Hepatic stellate cell (primary cell): ENCODE measurements at regions not wholly inside any gene's neighbourhood (a gene's known extent, or its start where the extent isn't known, plus 50 kb on each side); places are given as distances from the start of the nearest gene placed in this dataset.

Experiments used
- DNase-seq: peaks from one replicate; pipeline ENCODE4 v3.0.0; 2011; ENCODE audit warnings: low spot score

DNA sequence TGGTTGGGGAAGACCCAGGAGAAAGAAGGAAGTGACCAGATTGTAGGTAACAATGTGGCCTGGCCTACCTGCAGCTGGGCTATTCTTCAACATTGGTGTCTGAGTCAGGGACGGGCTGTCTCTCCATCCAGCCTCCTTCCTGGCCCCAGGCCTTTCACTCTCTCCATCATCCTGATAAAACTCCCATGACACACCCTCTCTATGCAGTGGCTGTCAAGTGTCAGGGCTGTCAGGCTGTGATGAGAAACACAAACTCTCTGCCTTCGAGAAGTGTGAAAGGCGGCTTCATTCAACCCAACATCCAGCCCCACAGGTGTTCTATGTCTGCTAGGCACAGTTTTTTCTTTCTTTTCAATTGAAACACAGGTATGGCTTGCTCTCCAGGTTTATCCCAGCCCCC, 153.3 kb upstream of the VSTM2B start:
- DNase-seq = no peak

DNA sequence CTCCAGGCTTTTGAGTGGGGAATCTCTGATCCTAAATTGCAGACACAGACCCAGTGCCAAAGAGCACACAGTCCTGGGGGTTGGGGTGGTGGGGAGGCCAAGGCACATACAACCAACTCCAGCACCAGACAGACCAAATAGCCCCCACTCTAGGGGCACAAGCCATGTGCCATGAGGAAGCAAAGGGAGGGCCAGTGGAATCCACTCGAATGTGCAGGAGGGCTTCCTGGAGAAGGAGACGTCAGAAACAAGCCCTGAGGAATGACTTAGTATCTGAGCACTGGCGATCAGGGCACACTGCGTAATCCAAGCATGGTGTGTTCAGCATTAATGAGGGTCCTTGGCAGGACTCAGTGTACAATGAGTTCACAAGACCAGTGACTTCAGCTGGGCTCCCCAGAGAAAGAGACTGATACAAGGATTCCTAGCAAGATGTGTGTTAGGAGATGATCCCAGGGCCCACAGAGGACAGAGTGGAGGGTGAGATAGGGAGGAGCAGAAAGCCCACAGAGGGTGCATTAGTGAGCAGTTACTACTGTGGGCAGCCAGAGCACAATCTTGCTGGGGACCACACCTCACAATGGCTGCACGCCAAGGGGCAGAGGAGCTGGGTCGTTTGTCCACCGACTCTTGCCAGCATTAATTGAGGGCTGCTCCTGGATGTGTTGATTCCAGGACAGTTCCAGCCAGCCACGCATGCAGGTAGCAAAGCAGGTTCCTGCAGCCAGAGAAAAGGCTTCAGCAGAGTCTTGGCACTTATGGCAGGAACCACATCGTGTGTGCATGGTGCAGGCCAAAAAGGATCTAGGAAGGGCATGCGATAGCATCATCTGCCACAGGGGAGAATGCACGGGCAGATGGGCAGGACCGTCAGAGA, 152.6 kb upstream of the VSTM2B start:
- DNase-seq = no peak

DNA sequence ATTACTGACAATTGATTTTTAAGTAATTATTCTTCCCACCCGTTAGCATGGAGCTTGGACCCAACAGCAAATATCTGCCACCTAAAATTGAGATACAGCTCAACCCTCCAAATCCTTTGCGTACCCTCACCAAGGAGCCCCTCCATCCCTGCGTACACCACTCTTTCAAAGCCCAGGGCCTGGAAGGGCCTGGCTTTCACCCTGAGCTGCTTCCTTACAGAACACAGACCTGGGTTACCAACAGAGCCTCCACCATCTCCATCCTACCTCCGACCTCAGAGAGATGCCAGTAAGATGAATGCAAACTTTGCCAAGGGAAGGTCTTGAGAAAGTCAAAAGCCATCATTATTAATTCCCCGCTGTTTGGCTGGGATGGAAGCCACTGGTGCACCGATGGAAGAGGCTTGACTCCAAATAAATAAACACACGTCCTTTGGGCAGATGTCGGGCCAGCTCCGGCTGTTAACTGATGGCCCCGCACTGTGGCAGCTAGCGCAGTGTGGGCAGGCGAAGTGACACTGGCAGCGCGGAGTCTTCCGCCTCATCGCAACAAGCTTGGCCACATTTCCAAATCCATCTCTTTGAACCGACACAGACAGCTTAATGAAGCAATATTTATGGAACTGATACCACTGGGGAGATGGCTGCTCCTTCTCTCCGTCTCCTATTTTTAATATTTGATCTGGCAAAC, 150.2 kb upstream of the VSTM2B start:
- no peak for DNase-seq

DNA sequence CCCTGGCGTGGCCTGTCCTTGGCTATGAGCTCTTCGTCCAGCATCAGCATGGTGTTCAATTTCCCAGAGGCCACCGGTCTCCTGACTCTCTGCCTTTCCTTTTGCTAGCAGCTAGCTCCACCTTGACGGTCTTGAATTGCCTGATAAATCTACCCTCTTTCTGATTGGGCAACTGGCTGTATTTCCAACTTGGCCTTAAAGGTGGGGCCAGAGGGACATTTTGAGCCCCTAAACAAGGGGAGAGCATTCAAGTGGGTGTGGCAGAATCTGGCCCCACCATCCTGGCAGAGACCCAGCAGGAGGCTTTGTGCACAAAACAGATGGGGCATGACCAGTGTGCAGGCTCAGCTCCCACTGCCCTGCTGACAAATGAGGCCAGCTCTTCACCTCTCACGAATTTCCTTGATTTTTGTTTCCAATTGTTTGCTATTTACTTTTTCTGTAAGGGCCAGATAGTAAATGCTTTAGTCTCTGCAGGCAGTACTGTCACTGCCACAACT, 148.9 kb upstream of the VSTM2B start:
- DNase-seq = no peak

DNA sequence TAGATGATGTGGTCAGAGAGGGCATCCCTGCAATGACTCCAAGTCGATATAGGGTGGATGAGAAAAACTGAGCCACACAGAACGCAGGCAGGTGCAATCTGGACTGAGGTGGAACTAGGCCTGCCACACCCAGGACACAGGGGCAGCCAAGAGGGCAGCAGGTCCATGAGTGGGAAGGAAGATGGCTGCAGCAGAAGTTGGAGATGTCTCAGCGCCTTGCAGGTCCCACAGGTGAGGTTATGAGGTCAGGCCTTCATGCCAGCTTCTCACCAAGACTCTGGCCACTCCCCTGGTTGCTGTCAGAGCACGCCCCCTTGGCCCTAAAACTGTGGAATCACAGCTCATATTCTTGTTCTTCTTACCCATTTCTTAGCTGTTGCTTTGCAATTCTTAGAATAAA, 147.7 kb upstream of the VSTM2B start:
- no peak for DNase-seq

DNA sequence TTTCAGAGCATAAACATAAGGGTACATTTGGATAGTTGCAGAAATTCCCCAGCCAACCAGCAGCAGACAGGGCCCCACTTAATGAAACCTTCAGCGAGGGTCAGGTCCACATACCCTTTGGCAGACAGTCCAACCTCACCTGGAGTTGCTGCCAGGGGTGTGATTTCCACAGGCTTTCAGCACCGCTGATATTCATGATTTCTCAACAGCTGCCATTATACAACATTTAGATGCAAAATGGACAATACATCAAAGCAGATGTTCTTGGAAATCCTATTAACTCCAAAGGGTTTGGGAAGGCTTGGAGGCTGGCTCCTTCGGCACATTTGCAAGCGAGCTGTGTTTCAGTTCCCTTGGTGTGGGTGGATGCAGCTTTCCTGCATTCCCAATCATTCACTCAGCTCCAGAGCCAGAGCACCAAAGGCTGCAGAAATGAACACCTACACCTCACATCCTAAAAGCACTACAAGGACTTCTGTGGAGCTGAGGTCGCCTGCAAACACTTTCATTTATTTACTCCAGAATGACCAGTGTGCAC, 147.2 kb upstream of the VSTM2B start:
- DNase-seq = no peak

DNA sequence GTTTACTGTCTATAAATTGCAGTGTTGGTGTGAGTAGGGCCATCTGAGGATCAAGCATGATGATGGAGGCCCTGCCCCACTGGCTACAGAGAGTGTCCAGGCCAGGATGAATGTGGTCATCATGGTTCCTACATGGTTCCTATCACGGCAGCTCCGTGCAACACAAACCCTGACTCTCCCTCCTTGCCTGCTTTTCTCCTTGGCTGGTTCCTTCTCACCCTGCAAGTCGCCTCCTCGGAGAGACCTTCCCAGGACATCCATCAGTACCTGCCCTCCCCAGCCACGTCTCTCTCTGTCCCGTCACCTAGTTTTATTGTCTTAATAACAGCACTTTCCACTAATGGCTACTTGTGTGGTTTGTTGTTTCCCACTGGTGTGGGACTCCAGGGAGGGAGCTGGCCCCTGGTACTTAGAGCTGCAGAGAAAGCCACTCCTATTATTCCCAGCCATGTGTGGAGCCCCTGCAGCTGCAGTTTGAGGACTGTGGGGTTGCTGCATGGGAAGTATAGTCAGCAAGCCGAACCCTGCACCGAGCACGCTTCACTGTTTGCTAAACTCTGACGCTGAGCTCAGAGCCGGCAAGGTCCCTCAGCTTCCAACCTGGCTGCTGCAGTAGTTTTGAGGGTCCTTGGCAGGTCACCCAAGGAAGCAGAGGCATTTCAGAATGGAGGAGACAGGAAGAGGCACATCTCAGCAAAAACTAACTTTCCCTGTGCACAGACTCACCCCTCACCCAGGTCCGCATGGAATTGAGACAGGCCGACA, 146.4 kb upstream of the VSTM2B start:
- DNase-seq = no peak

DNA sequence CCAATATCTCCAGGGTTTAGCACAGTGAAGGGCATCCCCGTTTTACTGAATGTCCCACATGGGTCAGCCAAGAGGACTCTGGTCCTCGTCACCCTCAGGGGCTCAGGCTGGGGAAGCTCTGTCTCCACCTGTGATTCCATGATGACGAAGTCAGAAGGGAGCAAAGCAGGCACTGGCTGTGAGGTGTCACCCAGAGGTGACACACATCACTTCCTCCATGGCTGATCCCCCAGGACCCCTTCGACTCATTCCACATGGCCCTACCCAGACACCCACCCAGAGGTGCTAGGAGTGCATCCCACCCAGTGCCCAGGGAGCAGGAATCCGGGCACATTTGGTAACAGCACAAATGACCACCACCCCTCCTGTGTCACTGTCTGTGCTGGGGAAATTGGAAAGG, 145.2 kb upstream of the VSTM2B start:
- no peak for DNase-seq

DNA sequence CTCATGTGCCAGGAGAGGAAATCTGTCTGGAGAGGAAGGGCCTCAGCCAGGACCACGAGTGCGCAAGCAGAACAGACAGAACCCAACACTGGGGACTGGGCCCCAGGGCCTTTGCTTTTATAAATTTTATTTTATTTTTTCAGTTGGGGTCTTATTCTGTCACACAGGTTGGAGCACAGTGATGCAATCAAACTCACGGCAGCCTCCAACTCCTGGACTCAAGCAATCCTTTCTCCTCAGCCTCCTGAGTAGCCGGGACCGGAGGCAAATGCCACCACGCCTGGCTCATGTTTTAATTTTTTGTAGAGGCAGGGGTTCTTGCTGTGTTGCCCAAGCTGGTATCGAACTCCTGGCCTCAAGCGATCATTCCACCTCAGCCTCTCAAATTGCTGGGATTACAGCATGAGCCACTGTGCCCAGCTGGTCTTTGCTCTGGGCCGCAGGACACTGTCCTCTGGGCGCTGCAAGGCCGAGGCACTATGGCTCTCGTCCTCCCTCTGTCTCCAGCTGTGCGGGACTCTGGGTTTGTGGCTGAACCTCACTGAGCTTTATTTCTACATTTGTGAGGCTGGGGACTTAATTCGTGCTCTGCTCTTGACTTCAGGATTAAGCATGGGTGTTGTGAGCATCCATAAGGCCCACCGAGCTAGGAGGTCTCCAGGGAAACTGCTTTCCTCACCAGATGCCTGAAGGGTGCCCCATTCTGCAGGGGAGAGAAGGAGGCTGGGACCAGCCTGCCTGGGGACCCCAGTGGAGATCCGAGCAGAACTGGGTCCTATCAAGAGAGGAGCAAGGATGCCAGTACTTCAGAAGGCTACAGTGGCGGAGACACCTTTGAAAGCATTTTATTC, 144.2 kb upstream of the VSTM2B start:
- DNase-seq = no peak

DNA sequence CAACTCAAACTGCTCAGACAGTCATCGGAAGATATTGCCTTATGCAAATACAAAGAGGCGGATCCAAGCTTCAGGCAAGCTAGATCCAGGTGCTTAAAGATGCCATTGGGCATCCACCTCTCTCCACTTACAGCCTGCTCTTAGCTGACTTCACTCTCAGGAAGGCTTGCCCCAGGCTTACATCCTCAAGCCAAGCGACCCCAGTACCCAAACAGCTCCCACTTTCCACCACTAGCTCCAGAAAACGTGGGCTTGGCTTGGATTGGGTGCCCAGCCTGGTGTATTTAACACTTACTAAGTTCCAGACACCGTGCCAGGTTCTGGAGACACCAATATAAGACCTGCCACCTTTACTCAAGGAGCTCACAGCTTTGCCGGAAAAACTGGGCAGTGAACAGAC, 142.1 kb upstream of the VSTM2B start:
- DNase-seq = no peak

DNA sequence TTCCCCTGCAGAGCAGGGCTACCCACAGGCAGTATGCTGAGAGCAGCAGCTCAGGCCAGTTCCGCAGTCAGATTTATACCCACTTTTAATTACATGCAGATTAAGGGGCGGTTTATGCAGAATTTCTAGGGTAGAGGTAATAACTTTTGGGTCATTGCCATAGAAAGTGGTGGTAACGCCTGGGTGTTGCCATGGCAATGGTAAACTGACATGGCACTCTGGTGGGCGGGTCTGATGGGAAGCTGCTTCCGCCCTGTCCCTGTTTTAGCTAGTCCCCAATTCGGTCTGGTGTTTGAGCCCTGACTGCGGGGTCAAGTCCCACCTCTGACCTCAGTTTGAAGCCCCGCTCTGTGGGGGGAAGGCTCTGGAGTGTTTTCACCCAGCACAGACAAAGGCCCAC, 141.1 kb upstream of the VSTM2B start:
- no peak for DNase-seq

DNA sequence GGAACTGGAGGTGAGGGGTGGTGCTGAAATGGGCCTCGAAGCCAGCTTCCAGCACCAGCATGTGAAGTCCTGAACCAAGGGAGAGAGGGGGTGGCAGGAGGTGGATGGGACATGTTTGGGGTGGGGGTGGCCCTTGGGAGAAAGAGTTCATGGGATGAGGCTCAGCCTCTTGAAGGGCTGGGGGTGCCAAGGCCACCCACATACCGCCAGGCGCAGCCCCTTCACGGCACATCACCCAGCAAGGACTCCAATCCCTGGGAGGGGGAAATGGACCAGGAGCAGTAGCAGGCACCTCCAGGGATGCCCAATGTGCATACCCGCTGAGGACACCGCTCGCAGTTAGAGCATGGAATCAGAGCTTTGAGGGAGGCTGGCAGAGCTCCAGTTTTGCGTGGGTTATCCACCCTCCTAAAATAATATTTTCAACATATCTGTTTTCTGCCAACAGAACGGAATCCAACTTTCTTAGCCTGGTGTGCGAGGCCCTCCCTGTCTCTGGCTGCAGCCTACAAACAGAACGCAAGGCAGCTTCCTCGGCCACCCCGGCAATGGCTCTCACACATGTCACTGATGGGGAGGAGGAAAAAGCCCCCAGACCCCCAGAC, 140.5 kb upstream of the VSTM2B start:
- DNase-seq = no peak

DNA sequence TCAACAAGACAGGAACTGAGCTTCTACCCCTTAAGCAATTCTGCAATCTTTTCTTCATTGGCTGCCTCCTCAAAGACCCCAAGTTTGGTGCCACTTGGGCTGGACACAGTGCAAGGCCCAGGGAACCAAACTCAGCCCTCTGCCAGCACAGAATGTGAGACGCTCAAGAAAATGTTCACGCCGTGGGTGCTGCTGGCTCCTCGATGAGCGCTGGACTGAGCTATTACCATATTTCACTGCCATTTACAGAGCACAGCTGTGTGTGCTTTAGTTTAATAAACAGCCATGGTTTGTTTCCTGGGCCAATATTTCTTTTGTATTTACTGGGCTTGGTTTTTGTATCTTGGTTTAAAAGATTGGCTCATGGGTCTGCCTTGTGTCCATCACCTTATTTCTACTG, 138.8 kb upstream of the VSTM2B start:
- no peak for DNase-seq

DNA sequence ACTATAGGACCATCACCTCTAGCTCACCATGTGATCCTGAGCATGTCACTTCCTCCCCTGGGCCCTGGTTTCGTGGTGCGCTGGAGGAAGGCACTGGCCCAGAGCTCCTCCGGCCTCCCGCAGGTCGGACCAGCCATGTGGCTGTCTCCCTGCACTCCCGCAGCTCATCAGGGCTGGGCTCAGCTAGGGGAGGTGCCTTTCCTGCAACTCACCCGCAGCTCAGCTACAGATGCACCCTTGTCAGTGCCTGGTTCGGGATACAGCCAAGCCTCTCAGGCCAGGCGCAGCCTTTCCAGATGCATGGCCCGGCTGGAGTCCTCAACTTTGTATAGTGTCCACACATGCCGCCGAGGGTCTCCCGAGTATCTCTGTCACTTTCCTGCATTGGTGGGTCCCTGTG, 138.2 kb upstream of the VSTM2B start:
- DNase-seq = no peak

DNA sequence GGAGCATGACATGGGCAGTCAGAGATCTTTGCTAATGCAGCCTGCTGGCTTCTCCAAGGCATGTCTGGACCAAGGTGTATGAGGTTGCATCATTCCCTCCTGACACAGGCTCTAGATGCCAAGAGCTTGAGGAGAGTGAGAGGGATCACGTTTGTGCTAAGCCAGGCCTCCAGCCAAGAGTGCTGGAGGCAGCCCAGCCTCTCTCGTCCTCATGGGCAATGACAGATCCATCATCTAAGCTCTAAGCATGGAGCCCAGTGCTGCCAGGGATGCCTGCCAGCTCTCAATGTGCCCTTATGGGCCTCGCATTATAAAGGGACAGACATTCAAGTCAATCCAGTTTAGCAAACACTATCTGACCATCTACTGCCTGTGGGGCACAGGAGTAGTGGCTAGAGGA, 136.3 kb upstream of the VSTM2B start:
- DNase-seq = no peak

DNA sequence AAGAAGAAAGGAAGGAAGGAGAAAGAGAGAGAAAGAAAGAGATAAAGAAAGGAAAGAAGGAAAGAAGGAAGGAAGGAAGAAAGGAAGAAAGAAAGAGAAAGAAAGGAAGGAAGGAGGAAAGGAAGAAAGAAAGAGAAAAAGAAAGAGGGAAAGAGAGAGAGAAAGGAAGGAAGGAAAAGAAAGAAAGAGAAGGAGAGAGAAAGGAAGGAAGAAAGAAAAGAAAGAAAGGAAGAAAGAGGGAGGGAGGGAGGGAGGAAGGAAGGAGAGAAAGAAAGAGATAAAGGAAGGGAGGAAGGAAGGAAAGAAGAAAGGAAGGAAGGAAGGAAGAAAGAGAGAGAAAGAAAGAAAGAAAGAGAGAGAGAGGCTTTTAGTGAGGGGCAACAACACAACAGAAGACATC, 135.1 kb upstream of the VSTM2B start:
- DNase-seq = no peak

DNA sequence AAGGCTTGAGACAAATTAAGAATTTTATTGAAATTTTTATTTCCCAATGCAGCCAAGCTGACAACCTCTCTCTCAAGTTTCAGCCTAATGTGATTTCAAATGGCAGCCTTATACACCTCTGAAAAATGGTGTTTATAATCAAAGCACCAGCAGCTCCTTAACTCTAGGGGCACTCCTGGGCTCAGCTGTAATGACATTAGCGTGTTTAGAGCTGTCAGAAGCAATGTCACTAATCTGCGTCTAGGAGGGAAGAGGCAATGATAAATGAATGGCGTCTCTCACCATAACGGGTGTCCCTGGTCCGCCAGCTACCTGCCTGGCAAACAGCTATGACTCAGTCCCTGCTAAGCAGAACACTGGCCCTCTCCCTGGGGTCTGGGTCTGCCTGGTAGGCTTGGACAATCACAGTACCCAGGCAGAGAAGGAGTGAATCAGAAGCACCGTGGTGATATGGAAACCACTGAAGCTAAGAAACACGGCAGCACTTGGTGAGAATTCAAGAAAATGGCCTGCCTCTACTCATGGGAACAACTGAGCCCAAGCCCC, 131.8 kb upstream of the VSTM2B start:
- DNase-seq = no peak

DNA sequence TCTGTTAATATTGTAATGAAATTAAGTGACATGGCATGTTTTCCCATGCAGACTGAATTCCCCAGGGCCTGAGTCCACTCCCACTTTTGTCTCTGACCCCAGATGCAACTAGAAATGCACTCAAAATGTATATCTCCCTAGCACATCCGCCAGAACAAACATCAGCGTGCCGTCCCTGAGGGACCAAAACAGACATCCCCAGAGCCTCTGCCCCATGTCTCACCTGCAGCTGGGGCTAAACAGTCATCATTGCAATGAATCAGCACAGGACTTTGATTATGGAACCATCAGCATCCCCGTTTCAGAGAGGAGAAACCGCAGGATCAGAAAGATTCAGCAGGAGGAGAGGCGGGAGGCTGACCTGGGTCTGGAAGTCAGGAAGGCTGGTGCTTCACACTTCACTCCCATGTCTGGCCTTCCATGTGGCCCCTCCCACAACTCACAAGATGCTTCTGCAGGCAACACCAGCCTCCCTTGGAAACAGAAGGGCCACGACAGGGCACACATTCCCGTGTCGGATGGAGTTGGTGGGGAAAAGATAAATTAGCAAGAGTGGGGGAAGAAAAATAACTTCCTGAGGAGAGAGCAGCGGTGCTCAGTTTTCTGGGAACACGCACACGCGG, 130.6 kb upstream of the VSTM2B start:
- DNase-seq = no peak

DNA sequence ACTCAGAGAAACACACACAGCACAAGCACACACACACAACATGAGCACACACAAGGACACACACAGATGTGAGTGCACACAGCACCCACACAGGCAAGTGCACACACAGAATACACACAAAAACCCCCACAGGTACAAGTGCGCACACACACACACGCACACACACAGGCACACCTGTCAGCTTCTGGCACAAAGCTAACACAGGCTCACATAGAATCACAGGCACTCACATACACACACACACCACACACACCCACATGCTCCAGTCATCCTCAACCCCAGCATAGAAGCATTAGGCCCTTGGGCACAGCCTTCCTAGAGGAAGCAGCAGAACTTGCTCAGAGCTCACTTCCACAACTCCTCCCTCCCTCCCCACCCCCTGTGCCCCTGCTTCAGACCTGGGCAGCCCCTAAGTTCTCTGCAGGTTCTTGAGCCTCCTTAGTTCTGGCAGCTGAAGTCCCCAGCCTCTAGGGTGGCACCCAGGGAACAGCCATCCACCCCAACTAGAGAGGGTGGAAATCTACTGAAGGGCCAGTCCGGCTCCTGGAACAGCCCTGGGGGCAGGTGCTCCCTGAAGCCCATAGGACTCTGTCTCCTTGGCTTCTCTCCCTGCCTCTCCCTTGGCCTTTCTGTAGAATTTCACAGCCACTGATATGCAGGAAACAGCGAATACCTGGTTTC, 129.9 kb upstream of the VSTM2B start:
- DNase-seq = no peak

DNA sequence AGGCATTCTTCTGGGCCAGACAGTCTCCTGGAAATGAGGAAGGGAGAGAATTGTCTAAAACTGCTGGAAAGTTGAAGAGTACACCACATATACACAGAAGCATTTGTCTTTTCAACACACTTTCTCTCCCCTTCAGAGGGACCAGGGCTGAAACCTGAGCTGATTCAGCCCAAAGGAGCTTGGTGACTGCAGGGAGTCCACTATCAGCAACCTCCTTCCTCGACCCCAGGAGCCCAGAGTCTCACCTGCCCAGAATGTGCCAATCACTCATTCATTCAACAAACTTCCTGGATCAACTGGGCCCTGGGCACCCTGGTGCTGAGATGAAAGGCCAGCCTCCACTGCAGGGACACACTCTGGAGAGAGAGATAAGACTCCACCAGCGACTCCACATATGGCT, 128.9 kb upstream of the VSTM2B start:
- DNase-seq = no peak
